ENCODE measurements at regions not wholly inside any gene's neighbourhood (a gene's known extent, or its start where the extent isn't known, plus 50 kb on each side); places are given as distances from the start of the nearest gene placed in this dataset.

DNA sequence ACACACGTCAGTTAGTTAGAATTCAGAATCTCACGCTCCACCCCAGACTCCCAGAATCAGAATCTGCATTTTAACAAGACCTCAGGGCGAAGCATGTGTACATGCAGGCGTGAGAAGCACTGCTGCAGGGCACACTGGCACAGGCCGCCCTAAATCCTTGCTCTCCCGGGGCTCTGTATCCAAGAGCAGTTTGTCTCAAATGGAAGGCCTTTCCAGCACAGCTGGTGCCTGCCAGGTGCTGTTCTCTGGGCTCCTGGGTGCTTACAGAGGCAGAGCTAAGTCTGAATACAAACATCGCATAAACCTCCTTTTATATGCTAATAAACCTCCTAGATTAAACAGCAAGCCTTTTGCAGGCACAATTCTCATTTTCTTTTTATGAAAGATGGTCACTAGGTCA, 119.1 kb upstream of the CD93 start:
- Histone ChIP-seq H3K9me3 (ENCODE audit: low read depth, low read length) (no peaks in the 10 kb centered on the region), H3K9ac (ENCODE audit: insufficient read length) (no peak overlapping the region), H3K27ac (no peak overlapping the region), H3K36me3 (ENCODE audit: insufficient read depth, low read length) (no peaks in the 10 kb centered on the region), H3K4me3 (no peak overlapping the region)
- no peak for DNase-seq (ENCODE audit: low read depth, low spot score)
- TF ChIP-seq EZH2 (IDR thresholded peaks at IDR 0.05), result no peak
- TF ChIP-seq FOXP2 (optimal IDR thresholded peaks at IDR 0.05; ENCODE audit: control extremely low read depth, extremely low read length, insufficient read depth), result no peak
- TF ChIP-seq POLR2AphosphoS5 (IDR thresholded peaks at IDR 0.05; ENCODE audit: borderline replicate concordance, low read depth, low read length), result no peak

- TF ChIP-seq FOXP2 (optimal IDR thresholded peaks at IDR 0.05; ENCODE audit: control extremely low read depth, extremely low read length, insufficient read depth) (no peak), POLR2AphosphoS5 (IDR thresholded peaks at IDR 0.05; ENCODE audit: borderline replicate concordance, low read depth, low read length) (no peak)
- no peak overlapping the region for H3K27ac ChIP-seq
- H3K9me3 ChIP-seq (ENCODE audit: low read depth, low read length), result no peaks in the 10 kb centered on the region
- H3K4me3 ChIP-seq, result no peak overlapping the region
- no peak for DNase-seq (ENCODE audit: low read depth, low spot score)
- no peaks in the 10 kb centered on the region for H3K36me3 ChIP-seq (ENCODE audit: insufficient read depth, low read length)
- no peak overlapping the region for H3K9ac ChIP-seq (ENCODE audit: insufficient read length)
Measured at GRCh38 chr20:23203951-23204730, 118.0 kb upstream of the CD93 start.

DNA sequence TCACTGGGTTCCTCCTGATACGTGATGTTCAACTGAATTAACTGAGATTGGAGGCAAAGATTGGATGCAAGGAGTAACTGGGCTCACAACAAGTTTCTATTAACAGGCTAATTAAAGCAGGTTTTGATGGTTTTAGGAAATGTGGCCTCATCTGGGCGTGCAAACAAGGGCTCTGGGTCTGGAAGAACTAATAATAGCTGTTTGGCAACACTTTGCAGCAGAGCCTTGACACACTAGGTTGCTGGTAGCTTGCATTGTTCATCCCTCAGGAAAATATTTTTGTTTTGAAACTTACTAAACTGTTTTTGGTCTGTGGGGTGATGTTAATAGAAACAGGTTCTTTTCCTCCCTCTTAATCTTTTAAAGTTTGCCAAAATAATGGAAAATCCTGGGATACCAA, 117.2 kb upstream of the CD93 start:
- no peak overlapping the region for H3K27ac ChIP-seq
- H3K9me3 ChIP-seq (ENCODE audit: low read depth, low read length), result no peaks in the 10 kb centered on the region
- no peak for DNase-seq (ENCODE audit: low read depth, low spot score)
- TF ChIP-seq POLR2AphosphoS5 (IDR thresholded peaks at IDR 0.05; ENCODE audit: borderline replicate concordance, low read depth, low read length), result no peak
- TF ChIP-seq EZH2 (IDR thresholded peaks at IDR 0.05), result no peak
- no peak for TF ChIP-seq FOXP2 (optimal IDR thresholded peaks at IDR 0.05; ENCODE audit: control extremely low read depth, extremely low read length, insufficient read depth)
- H3K36me3 ChIP-seq (ENCODE audit: insufficient read depth, low read length), result no peaks in the 10 kb centered on the region
- H3K9ac ChIP-seq (ENCODE audit: insufficient read length), result no peak overlapping the region
- H3K4me3 ChIP-seq, result no peak overlapping the region

GRCh38 chr20:23201658-23202057, 115.5 kb upstream of the CD93 start:
- no peak for DNase-seq (ENCODE audit: low read depth, low spot score)
- Histone ChIP-seq H3K4me3 (no peak overlapping the region), H3K27ac (no peak overlapping the region), H3K9ac (ENCODE audit: insufficient read length) (no peak overlapping the region), H3K36me3 (ENCODE audit: insufficient read depth, low read length) (no peaks in the 10 kb centered on the region), H3K9me3 (ENCODE audit: low read depth, low read length) (no peaks in the 10 kb centered on the region)
- no peak for TF ChIP-seq FOXP2 (optimal IDR thresholded peaks at IDR 0.05; ENCODE audit: control extremely low read depth, extremely low read length, insufficient read depth)
- no peak for TF ChIP-seq POLR2AphosphoS5 (IDR thresholded peaks at IDR 0.05; ENCODE audit: borderline replicate concordance, low read depth, low read length)
- no peak for TF ChIP-seq EZH2 (IDR thresholded peaks at IDR 0.05)

DNA sequence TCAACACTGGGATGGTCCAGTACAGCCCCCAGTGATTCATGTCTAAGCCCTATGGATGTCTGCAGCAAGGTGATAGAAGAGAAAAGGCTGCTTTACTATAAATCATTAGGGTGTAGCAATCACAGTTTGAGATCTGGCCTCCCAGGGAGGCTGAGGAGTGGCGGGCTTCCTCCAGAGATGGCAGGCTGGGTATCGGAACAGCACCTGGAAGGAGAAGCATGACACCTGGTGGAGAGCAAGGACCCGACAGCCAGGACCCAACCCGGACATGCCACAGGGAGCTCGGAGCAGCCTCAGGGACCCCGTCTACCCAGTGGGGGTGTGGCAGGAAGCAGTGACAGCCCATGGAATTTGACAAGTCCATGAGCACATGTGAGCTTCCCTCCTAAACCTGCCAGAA, 114.8 kb upstream of the CD93 start:
- Histone ChIP-seq H3K36me3 (ENCODE audit: insufficient read depth, low read length) (no peaks in the 10 kb centered on the region), H3K27ac (no peak overlapping the region), H3K4me3 (no peak overlapping the region), H3K9ac (ENCODE audit: insufficient read length) (no peak overlapping the region), H3K9me3 (ENCODE audit: low read depth, low read length) (no peaks in the 10 kb centered on the region)
- TF ChIP-seq FOXP2 (optimal IDR thresholded peaks at IDR 0.05; ENCODE audit: control extremely low read depth, extremely low read length, insufficient read depth) (no peak), EZH2 (IDR thresholded peaks at IDR 0.05) (no peak), POLR2AphosphoS5 (IDR thresholded peaks at IDR 0.05; ENCODE audit: borderline replicate concordance, low read depth, low read length) (no peak)
- no peak for DNase-seq (ENCODE audit: low read depth, low spot score)

- no peaks in the 10 kb centered on the region for H3K36me3 ChIP-seq (ENCODE audit: insufficient read depth, low read length)
- no peak overlapping the region for H3K27ac ChIP-seq
- no peaks in the 10 kb centered on the region for H3K9me3 ChIP-seq (ENCODE audit: low read depth, low read length)
- no peak overlapping the region for H3K9ac ChIP-seq (ENCODE audit: insufficient read length)
- TF ChIP-seq POLR2AphosphoS5 (IDR thresholded peaks at IDR 0.05; ENCODE audit: borderline replicate concordance, low read depth, low read length) (no peak), EZH2 (IDR thresholded peaks at IDR 0.05) (no peak), FOXP2 (optimal IDR thresholded peaks at IDR 0.05; ENCODE audit: control extremely low read depth, extremely low read length, insufficient read depth) (no peak)
- no peak overlapping the region for H3K4me3 ChIP-seq
- DNase-seq (ENCODE audit: low read depth, low spot score), result no peak
Measured at GRCh38 chr20:23200413-23200812, 114.3 kb upstream of the CD93 start.

DNA sequence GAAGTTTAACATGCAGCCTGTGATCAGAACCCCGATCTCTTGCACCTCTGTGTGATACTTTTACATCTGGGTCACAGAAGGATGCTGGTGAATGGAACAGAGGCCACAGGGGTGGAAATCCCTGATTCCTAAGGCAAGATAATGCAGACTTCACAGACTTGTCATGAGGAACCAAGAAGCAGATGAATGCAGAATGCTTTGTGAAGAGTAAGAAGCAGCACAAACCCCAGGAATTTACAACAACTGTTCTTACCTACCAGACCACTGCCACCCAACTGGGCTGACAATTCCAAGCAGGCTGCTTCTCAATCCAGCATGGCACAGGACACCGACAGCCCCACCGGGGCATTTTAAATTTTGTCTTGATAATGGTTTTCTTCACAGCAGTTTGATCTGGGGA, 113.2 kb upstream of the CD93 start:
- no peaks in the 10 kb centered on the region for H3K9me3 ChIP-seq (ENCODE audit: low read depth, low read length)
- TF ChIP-seq FOXP2 (optimal IDR thresholded peaks at IDR 0.05; ENCODE audit: control extremely low read depth, extremely low read length, insufficient read depth), result no peak
- TF ChIP-seq POLR2AphosphoS5 (IDR thresholded peaks at IDR 0.05; ENCODE audit: borderline replicate concordance, low read depth, low read length), result no peak
- no peak for TF ChIP-seq EZH2 (IDR thresholded peaks at IDR 0.05)
- H3K27ac ChIP-seq, result no peak overlapping the region
- DNase-seq (ENCODE audit: low read depth, low spot score), result no peak
- H3K9ac ChIP-seq (ENCODE audit: insufficient read length), result no peak overlapping the region
- H3K36me3 ChIP-seq (ENCODE audit: insufficient read depth, low read length), result no peaks in the 10 kb centered on the region
- H3K4me3 ChIP-seq, result no peak overlapping the region

- H3K9ac ChIP-seq (ENCODE audit: insufficient read length), result no peak overlapping the region
- no peak overlapping the region for H3K27ac ChIP-seq
- H3K9me3 ChIP-seq (ENCODE audit: low read depth, low read length), result no peaks in the 10 kb centered on the region
- no peak for TF ChIP-seq FOXP2 (optimal IDR thresholded peaks at IDR 0.05; ENCODE audit: control extremely low read depth, extremely low read length, insufficient read depth)
- TF ChIP-seq POLR2AphosphoS5 (IDR thresholded peaks at IDR 0.05; ENCODE audit: borderline replicate concordance, low read depth, low read length), result no peak
- no peak for TF ChIP-seq EZH2 (IDR thresholded peaks at IDR 0.05)
- H3K4me3 ChIP-seq, result no peak overlapping the region
- no peaks in the 10 kb centered on the region for H3K36me3 ChIP-seq (ENCODE audit: insufficient read depth, low read length)
- DNase-seq (ENCODE audit: low read depth, low spot score), result no peak
Measured at GRCh38 chr20:23198815-23199214, 112.7 kb upstream of the CD93 start.

- TF ChIP-seq POLR2AphosphoS5 (IDR thresholded peaks at IDR 0.05; ENCODE audit: borderline replicate concordance, low read depth, low read length) (no peak), EZH2 (IDR thresholded peaks at IDR 0.05) (no peak), FOXP2 (optimal IDR thresholded peaks at IDR 0.05; ENCODE audit: control extremely low read depth, extremely low read length, insufficient read depth) (no peak)
- DNase-seq (ENCODE audit: low read depth, low spot score), result no peak
- Histone ChIP-seq H3K9ac (ENCODE audit: insufficient read length) (no peak overlapping the region), H3K9me3 (ENCODE audit: low read depth, low read length) (no peaks in the 10 kb centered on the region), H3K27ac (no peak overlapping the region), H3K36me3 (ENCODE audit: insufficient read depth, low read length) (no peaks in the 10 kb centered on the region), H3K4me3 (no peak overlapping the region)
Measured at GRCh38 chr20:23197836-23198235, 111.7 kb upstream of the CD93 start.

All from SK-N-MC (cell line).